ENCODE measurements at regions not wholly inside any gene's neighbourhood (a gene's known extent, or its start where the extent isn't known, plus 50 kb on each side); places are given as distances from the start of the nearest gene placed in this dataset.

- Histone ChIP-seq H3K9me3 (ENCODE audit: control insufficient read depth, low read length) (no peaks in the 10 kb centered on the region), H3K27me3 (ENCODE audit: control insufficient read depth, insufficient read depth, low read length, poor library complexity, severe bottlenecking) (no peaks in the 10 kb centered on the region), H3K4me3 (ENCODE audit: insufficient read depth, low read depth, low read length) (no peak overlapping the region), H3K4me1 (ENCODE audit: control insufficient read depth, insufficient read depth, low read length) (no peaks in the 10 kb centered on the region), H3K36me3 (ENCODE audit: control insufficient read depth, insufficient read depth, low read length) (no peaks in the 10 kb centered on the region), H3K27ac (ENCODE audit: insufficient read depth, low read depth, low read length, poor library complexity, severe bottlenecking) (no peak overlapping the region)
- WGBS, 2 experiments: 94 to 96% methylated on average over 4 of the region's 4 CpGs
Observed at GRCh38 chr20:60584221-60584620, 626.0 kb downstream of the CDH26 start.

- no peaks in the 10 kb centered on the region for H3K36me3 ChIP-seq (ENCODE audit: control insufficient read depth, insufficient read depth, low read length)
- no peaks in the 10 kb centered on the region for H3K4me1 ChIP-seq (ENCODE audit: control insufficient read depth, insufficient read depth, low read length)
- no peak overlapping the region for H3K4me3 ChIP-seq (ENCODE audit: insufficient read depth, low read depth, low read length)
- no peak overlapping the region for H3K27ac ChIP-seq (ENCODE audit: insufficient read depth, low read depth, low read length, poor library complexity, severe bottlenecking)
- H3K27me3 ChIP-seq (ENCODE audit: control insufficient read depth, insufficient read depth, low read length, poor library complexity, severe bottlenecking): no peaks in the 10 kb centered on the region
- no peaks in the 10 kb centered on the region for H3K9me3 ChIP-seq (ENCODE audit: control insufficient read depth, low read length)
- WGBS, 2 experiments: 90 to 91% methylated on average over 2 of the region's 4 CpGs
Observed at GRCh38 chr20:60585651-60586050, 627.4 kb downstream of the CDH26 start.

GRCh38 chr20:60586269-60587050 is 628.2 kb downstream of the CDH26 start:
- Histone ChIP-seq H3K4me3 (ENCODE audit: insufficient read depth, low read depth, low read length) (no peak overlapping the region), H3K27me3 (ENCODE audit: control insufficient read depth, insufficient read depth, low read length, poor library complexity, severe bottlenecking) (no peaks in the 10 kb centered on the region), H3K36me3 (ENCODE audit: control insufficient read depth, insufficient read depth, low read length) (no peaks in the 10 kb centered on the region), H3K9me3 (ENCODE audit: control insufficient read depth, low read length) (no peaks in the 10 kb centered on the region), H3K27ac (ENCODE audit: insufficient read depth, low read depth, low read length, poor library complexity, severe bottlenecking) (no peak overlapping the region), H3K4me1 (ENCODE audit: control insufficient read depth, insufficient read depth, low read length) (no peaks in the 10 kb centered on the region)
- WGBS, 2 experiments: 82 to 88% methylated on average over 10 to 11 of the region's 11 CpGs

- no peak overlapping the region for H3K4me3 ChIP-seq (ENCODE audit: insufficient read depth, low read depth, low read length)
- no peaks in the 10 kb centered on the region for H3K9me3 ChIP-seq (ENCODE audit: control insufficient read depth, low read length)
- WGBS, 2 experiments: 83 to 90% methylated on average over 3 to 4 of the region's 4 CpGs
- H3K36me3 ChIP-seq (ENCODE audit: control insufficient read depth, insufficient read depth, low read length): no peaks in the 10 kb centered on the region
- H3K4me1 ChIP-seq (ENCODE audit: control insufficient read depth, insufficient read depth, low read length): no peaks in the 10 kb centered on the region
- H3K27me3 ChIP-seq (ENCODE audit: control insufficient read depth, insufficient read depth, low read length, poor library complexity, severe bottlenecking): no peaks in the 10 kb centered on the region
- no peak overlapping the region for H3K27ac ChIP-seq (ENCODE audit: insufficient read depth, low read depth, low read length, poor library complexity, severe bottlenecking)
Observed at GRCh38 chr20:60587986-60588385, 629.8 kb downstream of the CDH26 start.

- Histone ChIP-seq H3K27me3 (ENCODE audit: control insufficient read depth, insufficient read depth, low read length, poor library complexity, severe bottlenecking) (no peaks in the 10 kb centered on the region), H3K4me1 (ENCODE audit: control insufficient read depth, insufficient read depth, low read length) (no peaks in the 10 kb centered on the region), H3K27ac (ENCODE audit: insufficient read depth, low read depth, low read length, poor library complexity, severe bottlenecking) (no peak overlapping the region), H3K4me3 (ENCODE audit: insufficient read depth, low read depth, low read length) (no peak overlapping the region), H3K9me3 (ENCODE audit: control insufficient read depth, low read length) (no peaks in the 10 kb centered on the region), H3K36me3 (ENCODE audit: control insufficient read depth, insufficient read depth, low read length) (no peaks in the 10 kb centered on the region)
- WGBS, 2 experiments: 14 to 23% methylated on average over 2 to 3 of the region's 3 CpGs
Observed at GRCh38 chr20:60589623-60590022, 631.4 kb downstream of the CDH26 start.

- WGBS, 2 experiments: 81 to 87% methylated on average over 5 to 6 of the region's 6 CpGs
Observed at GRCh38 chr20:60591172-60591799, 633.1 kb downstream of the CDH26 start.

GRCh38 chr20:60598528-60598927 is 640.3 kb downstream of the CDH26 start:
- Histone ChIP-seq H3K27me3 (ENCODE audit: control insufficient read depth, insufficient read depth, low read length, poor library complexity, severe bottlenecking) (no peaks in the 10 kb centered on the region), H3K9me3 (ENCODE audit: control insufficient read depth, low read length) (no peaks in the 10 kb centered on the region), H3K4me3 (ENCODE audit: insufficient read depth, low read depth, low read length) (no peak overlapping the region), H3K36me3 (ENCODE audit: control insufficient read depth, insufficient read depth, low read length) (no peaks in the 10 kb centered on the region), H3K4me1 (ENCODE audit: control insufficient read depth, insufficient read depth, low read length) (no peaks in the 10 kb centered on the region), H3K27ac (ENCODE audit: insufficient read depth, low read depth, low read length, poor library complexity, severe bottlenecking) (no peak overlapping the region)
- 95 to 96% methylated on average over 14 of the region's 14 CpGs for WGBS, 2 experiments

More at GRCh38 chr20:60591172-60591799, 633.1 kb downstream of the CDH26 start:
- H3K9me3 ChIP-seq (ENCODE audit: control insufficient read depth, low read length): no peaks in the 10 kb centered on the region
- no peaks in the 10 kb centered on the region for H3K4me1 ChIP-seq (ENCODE audit: control insufficient read depth, insufficient read depth, low read length)
- no peak overlapping the region for H3K27ac ChIP-seq (ENCODE audit: insufficient read depth, low read depth, low read length, poor library complexity, severe bottlenecking)
- H3K36me3 ChIP-seq (ENCODE audit: control insufficient read depth, insufficient read depth, low read length): no peaks in the 10 kb centered on the region
- no peaks in the 10 kb centered on the region for H3K27me3 ChIP-seq (ENCODE audit: control insufficient read depth, insufficient read depth, low read length, poor library complexity, severe bottlenecking)
- H3K4me3 ChIP-seq (ENCODE audit: insufficient read depth, low read depth, low read length): no peak overlapping the region

GRCh38 chr20:60599381-60599780 is 641.2 kb downstream of the CDH26 start:
- Histone ChIP-seq H3K27ac (ENCODE audit: insufficient read depth, low read depth, low read length, poor library complexity, severe bottlenecking) (no peak overlapping the region), H3K9me3 (ENCODE audit: control insufficient read depth, low read length) (no peaks in the 10 kb centered on the region), H3K4me3 (ENCODE audit: insufficient read depth, low read depth, low read length) (no peak overlapping the region), H3K27me3 (ENCODE audit: control insufficient read depth, insufficient read depth, low read length, poor library complexity, severe bottlenecking) (no peaks in the 10 kb centered on the region), H3K36me3 (ENCODE audit: control insufficient read depth, insufficient read depth, low read length) (no peaks in the 10 kb centered on the region), H3K4me1 (ENCODE audit: control insufficient read depth, insufficient read depth, low read length) (no peaks in the 10 kb centered on the region)
- WGBS, 2 experiments: 95 to 96% methylated on average over 16 of the region's 16 CpGs

- no peaks in the 10 kb centered on the region for H3K36me3 ChIP-seq (ENCODE audit: control insufficient read depth, insufficient read depth, low read length)
- 89 to 93% methylated on average over 7 of the region's 7 CpGs for WGBS, 2 experiments
- no peaks in the 10 kb centered on the region for H3K9me3 ChIP-seq (ENCODE audit: control insufficient read depth, low read length)
- H3K27ac ChIP-seq (ENCODE audit: insufficient read depth, low read depth, low read length, poor library complexity, severe bottlenecking): no peak overlapping the region
- no peak overlapping the region for H3K4me3 ChIP-seq (ENCODE audit: insufficient read depth, low read depth, low read length)
- no peaks in the 10 kb centered on the region for H3K27me3 ChIP-seq (ENCODE audit: control insufficient read depth, insufficient read depth, low read length, poor library complexity, severe bottlenecking)
- H3K4me1 ChIP-seq (ENCODE audit: control insufficient read depth, insufficient read depth, low read length): no peaks in the 10 kb centered on the region
Observed at GRCh38 chr20:60600036-60600435, 641.8 kb downstream of the CDH26 start.

GRCh38 chr20:60624066-60624465 is 628.0 kb upstream of the CDH4 start:
- WGBS, 2 experiments: 90 to 99% methylated on average over 4 of the region's 4 CpGs
- no peak overlapping the region for H3K4me3 ChIP-seq (ENCODE audit: insufficient read depth, low read depth, low read length)
- no peaks in the 10 kb centered on the region for H3K4me1 ChIP-seq (ENCODE audit: control insufficient read depth, insufficient read depth, low read length)
- H3K36me3 ChIP-seq (ENCODE audit: control insufficient read depth, insufficient read depth, low read length): no peaks in the 10 kb centered on the region
- no peak overlapping the region for H3K27ac ChIP-seq (ENCODE audit: insufficient read depth, low read depth, low read length, poor library complexity, severe bottlenecking)
- no peaks in the 10 kb centered on the region for H3K9me3 ChIP-seq (ENCODE audit: control insufficient read depth, low read length)
- H3K27me3 ChIP-seq (ENCODE audit: control insufficient read depth, insufficient read depth, low read length, poor library complexity, severe bottlenecking): no peaks in the 10 kb centered on the region
